HG03469 (cell line): ENCODE measurements at regions not wholly inside any gene's neighbourhood (a gene's known extent, or its start where the extent isn't known, plus 50 kb on each side); places are given as distances from the start of the nearest gene placed in this dataset.

Experiments
- ATAC-seq: cut with Tn5 transposase; IDR thresholded peaks from one replicate; pipeline ENCODE4 v1.9.1; 2021; ENCODE audit warnings: mild to moderate bottlenecking, moderate library complexity, moderate number of reproducible peaks; ENCODE audit not compliant: unreplicated experiment

GRCh38 chr3:145820170-145820569, 340.8 kb downstream of the PLOD2 start:
- no peak for ATAC-seq

- ATAC-seq: no peak
Measured at GRCh38 chr3:145842294-145842902, 318.6 kb downstream of the PLOD2 start.

GRCh38 chr3:145843561-145843960, 317.4 kb downstream of the PLOD2 start:
- ATAC-seq: no peak

- no peak for ATAC-seq
Measured at GRCh38 chr3:145849115-145849514, 311.9 kb downstream of the PLOD2 start.

- no peak for ATAC-seq
Measured at GRCh38 chr3:145854499-145854898, 306.5 kb downstream of the PLOD2 start.

- no peak for ATAC-seq
Measured at GRCh38 chr3:145857956-145858355, 303.0 kb downstream of the PLOD2 start.

GRCh38 chr3:145864336-145864735, 296.6 kb downstream of the PLOD2 start:
- no peak for ATAC-seq

GRCh38 chr3:145865399-145866018, 295.5 kb downstream of the PLOD2 start:
- no peak for ATAC-seq

- ATAC-seq: peak; percentile 43
Measured at GRCh38 chr3:145869958-145870357, 291.0 kb downstream of the PLOD2 start.

- ATAC-seq: no peak
Measured at GRCh38 chr3:145882436-145882835, 278.5 kb downstream of the PLOD2 start.

- no peak for ATAC-seq
Measured at GRCh38 chr3:145889730-145890129, 271.3 kb downstream of the PLOD2 start.

GRCh38 chr3:145892869-145893268, 268.1 kb downstream of the PLOD2 start:
- ATAC-seq: no peak

- ATAC-seq: no peak
Measured at GRCh38 chr3:145893331-145893730, 267.7 kb downstream of the PLOD2 start.

- ATAC-seq: no peak
Measured at GRCh38 chr3:145898487-145898886, 262.5 kb downstream of the PLOD2 start.

- ATAC-seq: no peak
Measured at GRCh38 chr3:145899241-145899640, 261.7 kb downstream of the PLOD2 start.

GRCh38 chr3:145900056-145900829, 260.7 kb downstream of the PLOD2 start:
- peak; percentile 49 for ATAC-seq

GRCh38 chr3:145902166-145902565, 258.8 kb downstream of the PLOD2 start:
- no peak for ATAC-seq

- no peak for ATAC-seq
Measured at GRCh38 chr3:145903472-145904013, 257.4 kb downstream of the PLOD2 start.

GRCh38 chr3:145904138-145904537, 256.8 kb downstream of the PLOD2 start:
- ATAC-seq: no peak

- no peak for ATAC-seq
Measured at GRCh38 chr3:145906301-145906700, 254.7 kb downstream of the PLOD2 start.

- ATAC-seq: no peak
Measured at GRCh38 chr3:145906755-145907154, 254.2 kb downstream of the PLOD2 start.

- no peak for ATAC-seq
Measured at GRCh38 chr3:145911016-145911415, 250.0 kb downstream of the PLOD2 start.
